Ovary (tissue), 3 donors: ENCODE measurements at regions not wholly inside any gene's neighbourhood (a gene's known extent, or its start where the extent isn't known, plus 50 kb on each side); places are given as distances from the start of the nearest gene placed in this dataset.
"Not testable (repeated sequence)": the region's sequence is repeated elsewhere in the genome, so short reads cannot be mapped to it uniquely, and the experiment has no call there.

ENCODE experiments used
- EP300 ChIP-seq: sonication (generic); formaldehyde crosslinking; IDR thresholded peaks from one replicate; pipeline ENCODE4 v1.6.1; 2017; ENCODE audit warnings: antibody characterized with exemption
- POLR2A ChIP-seq: fragments of 450-650 bp; IDR thresholded peaks from one replicate; pipeline ENCODE4 v1.6.1; 2017; ENCODE audit warnings: antibody characterized with exemption, mild to moderate bottlenecking, moderate library complexity
- TF ChIP-seq, protein P1 (sequence below), 3 donors: fragments of 450-650 bp in 2 of 3; fragments of 200-600 bp in 1 of 3; IDR thresholded peaks; one replicate each; pipeline versions ENCODE4 v1.5.1 to v1.8.0; 2016 to 2022; ENCODE audit warnings: antibody characterized with exemption in 3 of 3, mild to moderate bottlenecking in 1 of 3
- donor health status: DM: no; HTN: no; CAD: no.

DNA sequence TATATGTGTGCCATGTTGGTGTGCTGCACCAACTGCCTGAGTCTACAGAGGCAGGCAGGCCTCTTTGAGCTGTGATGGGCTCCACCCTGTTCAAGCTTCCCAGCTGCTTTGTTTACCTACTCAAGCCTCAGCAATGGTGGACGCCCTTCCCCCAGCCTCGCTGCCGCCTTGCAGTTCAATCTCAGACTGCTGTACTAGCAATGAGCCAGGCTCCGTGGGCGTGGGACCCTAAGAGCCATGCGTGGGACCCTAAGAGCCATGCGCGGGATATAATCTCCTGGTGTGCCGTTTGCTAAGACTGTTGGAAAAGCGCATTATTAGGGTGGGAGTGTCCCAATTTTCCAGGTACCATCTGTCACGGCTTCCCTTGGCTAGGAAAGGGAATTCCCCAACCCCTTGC lies 388.4 kb upstream of the ARX start:
- TF ChIP-seq, protein P1, sequence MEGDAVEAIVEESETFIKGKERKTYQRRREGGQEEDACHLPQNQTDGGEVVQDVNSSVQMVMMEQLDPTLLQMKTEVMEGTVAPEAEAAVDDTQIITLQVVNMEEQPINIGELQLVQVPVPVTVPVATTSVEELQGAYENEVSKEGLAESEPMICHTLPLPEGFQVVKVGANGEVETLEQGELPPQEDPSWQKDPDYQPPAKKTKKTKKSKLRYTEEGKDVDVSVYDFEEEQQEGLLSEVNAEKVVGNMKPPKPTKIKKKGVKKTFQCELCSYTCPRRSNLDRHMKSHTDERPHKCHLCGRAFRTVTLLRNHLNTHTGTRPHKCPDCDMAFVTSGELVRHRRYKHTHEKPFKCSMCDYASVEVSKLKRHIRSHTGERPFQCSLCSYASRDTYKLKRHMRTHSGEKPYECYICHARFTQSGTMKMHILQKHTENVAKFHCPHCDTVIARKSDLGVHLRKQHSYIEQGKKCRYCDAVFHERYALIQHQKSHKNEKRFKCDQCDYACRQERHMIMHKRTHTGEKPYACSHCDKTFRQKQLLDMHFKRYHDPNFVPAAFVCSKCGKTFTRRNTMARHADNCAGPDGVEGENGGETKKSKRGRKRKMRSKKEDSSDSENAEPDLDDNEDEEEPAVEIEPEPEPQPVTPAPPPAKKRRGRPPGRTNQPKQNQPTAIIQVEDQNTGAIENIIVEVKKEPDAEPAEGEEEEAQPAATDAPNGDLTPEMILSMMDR (IDR thresholded peaks at IDR 0.05): not testable (repeated sequence)
- not testable (repeated sequence) for TF ChIP-seq POLR2A, EP300
